Heart left ventricle (tissue), 13 donors: ENCODE measurements at regions not wholly inside any gene's neighbourhood (a gene's known extent, or its start where the extent isn't known, plus 50 kb on each side); places are given as distances from the start of the nearest gene placed in this dataset.

Experiments used
- POLR2A ChIP-seq, 2 donors: fragments of 450-650 bp; IDR thresholded peaks; one replicate each; pipeline ENCODE4 v1.6.1; 2017; ENCODE audit warnings: antibody characterized with exemption in 2 of 2, mild to moderate bottlenecking in 2 of 2, moderate library complexity in 2 of 2
- TF ChIP-seq, protein P1 (sequence below), 12 donors: fragments of 200-600 bp; sonication (generic) in 4 of 12; IDR thresholded peaks; one replicate each; pipeline versions ENCODE4 v1.5.0 to v1.8.0; 2018 to 2022; ENCODE audit warnings: antibody characterized with exemption in 12 of 12, mild to moderate bottlenecking in 5 of 12
- donor health status: ischemic (EF 13 %, LVEDD 7.1; RV severe dilation, severe dysfunction).
- donor health status: DM: no; HTN: yes; CAD: no.
- donor health status: DM: no; HTN: no; CAD: no.
- donor health status: ischemic (EF 25% LVEDD 6.9; RV normal size, moderate dysfunction).
- donor health status: ischemic (EF 25% LVEDD 5.7; RV mildly dilated, moderate dysfunction).
- donor health status: ischemic (EF 35%, LVEDD 5.7; RV mildly dilated, moderate dysfunction).
- donor health status: nonischemic (EF 11% LVEDD 7.7; RV severe dilation, severe dysfunction).
- donor health status: DM: yes; HTN: yes; CAD: no.
- donor health status: PGD.
- donor health status: ischemic (EF 29% LVEDD 5.4; RV normal size, mild dysfunction).
- donor health status: nonischemic (EF 23%, LVEDD 6.1; RV moderate dilation, normal function).

DNA sequence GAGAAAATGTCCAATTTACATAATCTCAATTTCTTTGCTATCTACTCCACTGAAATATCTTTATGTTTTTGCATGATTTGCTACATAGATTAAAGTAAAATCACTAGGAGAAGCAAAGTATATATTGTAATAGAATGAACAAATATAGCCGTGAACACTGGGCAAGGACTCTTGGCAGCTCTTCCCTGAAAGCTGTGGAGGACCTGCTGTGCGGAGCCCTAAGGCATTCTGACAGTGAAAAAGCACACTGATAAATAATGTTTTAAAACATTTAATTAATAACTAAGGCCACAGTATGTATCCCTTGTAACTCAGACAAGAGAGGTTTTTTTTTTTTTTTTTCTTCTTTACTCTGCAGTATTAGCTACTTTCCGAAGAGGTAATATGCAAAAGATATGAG lies 256.1 kb upstream of the DPYD start:
- TF ChIP-seq, protein P1, sequence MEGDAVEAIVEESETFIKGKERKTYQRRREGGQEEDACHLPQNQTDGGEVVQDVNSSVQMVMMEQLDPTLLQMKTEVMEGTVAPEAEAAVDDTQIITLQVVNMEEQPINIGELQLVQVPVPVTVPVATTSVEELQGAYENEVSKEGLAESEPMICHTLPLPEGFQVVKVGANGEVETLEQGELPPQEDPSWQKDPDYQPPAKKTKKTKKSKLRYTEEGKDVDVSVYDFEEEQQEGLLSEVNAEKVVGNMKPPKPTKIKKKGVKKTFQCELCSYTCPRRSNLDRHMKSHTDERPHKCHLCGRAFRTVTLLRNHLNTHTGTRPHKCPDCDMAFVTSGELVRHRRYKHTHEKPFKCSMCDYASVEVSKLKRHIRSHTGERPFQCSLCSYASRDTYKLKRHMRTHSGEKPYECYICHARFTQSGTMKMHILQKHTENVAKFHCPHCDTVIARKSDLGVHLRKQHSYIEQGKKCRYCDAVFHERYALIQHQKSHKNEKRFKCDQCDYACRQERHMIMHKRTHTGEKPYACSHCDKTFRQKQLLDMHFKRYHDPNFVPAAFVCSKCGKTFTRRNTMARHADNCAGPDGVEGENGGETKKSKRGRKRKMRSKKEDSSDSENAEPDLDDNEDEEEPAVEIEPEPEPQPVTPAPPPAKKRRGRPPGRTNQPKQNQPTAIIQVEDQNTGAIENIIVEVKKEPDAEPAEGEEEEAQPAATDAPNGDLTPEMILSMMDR (IDR thresholded peaks at IDR 0.05): no peak
- TF ChIP-seq POLR2A (IDR thresholded peaks at IDR 0.05): no peak
